GM12892 (cell line): ENCODE measurements at regions not wholly inside any gene's neighbourhood (a gene's known extent, or its start where the extent isn't known, plus 50 kb on each side); places are given as distances from the start of the nearest gene placed in this dataset.

ENCODE experiments used
- POLR2A ChIP-seq: IDR thresholded peaks from 2 replicates; pipeline ENCODE4 v1.6.1; 2011; ENCODE audit warnings: low read depth, low read length, control low read depth
- POLR2AphosphoS5 ChIP-seq: IDR thresholded peaks from 2 replicates; pipeline ENCODE4 v1.6.1; 2011; ENCODE audit warnings: low read depth, low read length, control low read depth
- TAF1 ChIP-seq: IDR thresholded peaks from 2 replicates; pipeline ENCODE4 v1.6.1; 2011; ENCODE audit warnings: low read depth, mild to moderate bottlenecking, control low read depth, low read length, borderline replicate concordance

GRCh38 chr1:119308130-119308700 lies 60.4 kb upstream of the HAO2 start:
- no peak for TF ChIP-seq TAF1
- TF ChIP-seq POLR2AphosphoS5, result no peak
- no peak for TF ChIP-seq POLR2A
